Caco-2 (cell line): ENCODE measurements at regions not wholly inside any gene's neighbourhood (a gene's known extent, or its start where the extent isn't known, plus 50 kb on each side); places are given as distances from the start of the nearest gene placed in this dataset.

ENCODE experiments used
- BruUV-seq: library from RNA; stranded (reverse); fragments of 400-500 nt; replicated peaks from 2 replicates; lab custom pipeline; 2021; lab: Mats Ljungman, UMichigan
- CTCF ChIA-PET: fragments of 300-600 bp; sonication (Branson Sonifier 250); formaldehyde crosslinking; loops from one replicate; lab custom pipeline; 2022; ENCODE audit warnings: antibody characterized with exemption; lab: Charles Lee
- POLR2A ChIA-PET: fragments of 300-600 bp; sonication (Branson Sonifier 250); formaldehyde crosslinking; loops from one replicate; lab custom pipeline; 2022; ENCODE audit warnings: antibody characterized with exemption; lab: Charles Lee
- DNase-seq, 2 experiments: peaks; one replicate each; pipeline versions ENCODE4 v3.0.0 to v3.0.0-alpha.2; 2020 to 2022
- H3K27me3 ChIP-seq: replicated peaks from 2 replicates; pipeline ENCODE4 v1.6.0; 2011; ENCODE audit warnings: low read length; ENCODE audit not compliant: control insufficient read depth, insufficient read depth
- H3K36me3 ChIP-seq: 2 replicates; pipeline ENCODE4 v1.5.1; 2011; ENCODE audit warnings: low read length; ENCODE audit not compliant: control insufficient read depth, insufficient read depth
- H3K4me1 ChIP-seq: fragments of 250-450 bp; sonication (Bioruptor Pico); 2 replicates; pipeline ENCODE4 v1.5.1; 2020; ENCODE audit warnings: mild to moderate bottlenecking
- H3K4me3 ChIP-seq: 2 replicates; pipeline ENCODE4 v1.5.1; 2011; ENCODE audit warnings: low read depth, mild to moderate bottlenecking, control low read depth, low read length
- H3K9me3 ChIP-seq: fragments of 250-450 bp; sonication (Bioruptor Pico); 2 replicates; pipeline ENCODE4 v1.5.1; 2020; ENCODE audit warnings: mild to moderate bottlenecking, moderate library complexity
- H3K27ac Mint-ChIP-seq: one replicate; pipeline ENCODE4 v1.8.0; 2022; ENCODE audit warnings: mixed read lengths; ENCODE audit not compliant: unreplicated experiment
- H3K27me3 Mint-ChIP-seq: one replicate; pipeline ENCODE4 v1.8.0; 2022; ENCODE audit warnings: mixed read lengths; ENCODE audit not compliant: insufficient read depth, unreplicated experiment
- H3K36me3 Mint-ChIP-seq: one replicate; pipeline ENCODE4 v1.8.0; 2022; ENCODE audit warnings: mild to moderate bottlenecking, mixed read lengths; ENCODE audit not compliant: insufficient read depth, unreplicated experiment
- H3K4me1 Mint-ChIP-seq: one replicate; pipeline ENCODE4 v1.8.0; 2022; ENCODE audit warnings: low read depth, mixed read lengths; ENCODE audit not compliant: unreplicated experiment
- H3K4me3 Mint-ChIP-seq: one replicate; pipeline ENCODE4 v1.8.0; 2022; ENCODE audit warnings: mild to moderate bottlenecking, moderate library complexity, mixed read lengths; ENCODE audit not compliant: unreplicated experiment
- H3K9me3 Mint-ChIP-seq: one replicate; pipeline ENCODE4 v1.8.0; 2022; ENCODE audit warnings: mixed read lengths; ENCODE audit not compliant: unreplicated experiment
- CTCF ChIP-seq, 2 experiments: fragments of 200-600 bp in 1 of 2; IDR thresholded peaks; 1 replicate in 1 of 2; 2 replicates in 1 of 2; pipeline versions ENCODE4 v1.5.1 to v1.8.0; 2011 to 2022; ENCODE audit warnings: antibody characterized with exemption in 1 of 2, control low read depth in 1 of 2, inconsistent platforms in 1 of 2, low read depth in 1 of 2, low read length in 1 of 2, mild to moderate bottlenecking in 1 of 2, moderate library complexity in 1 of 2; ENCODE audit not compliant: insufficient read depth in 1 of 2, severe bottlenecking in 1 of 2, unreplicated experiment in 1 of 2
- intact Hi-C: fragments of 100-400 bp; cut with micrococcal nuclease; formaldehyde crosslinking; loops from one replicate; pipeline ENCODE4 v1.10.0; 2022; ENCODE audit not compliant: unreplicated experiment

GRCh38 chr20:61128701-61129269, 123.3 kb upstream of the CDH4 start:
- intact Hi-C loops = no loop called here
- no peaks in the 10 kb centered on the region for H3K27me3 ChIP-seq
- Mint-ChIP-seq H3K4me1 (no peaks in the 10 kb centered on the region), H3K4me3 (no peak overlapping the region), H3K9me3 (peaks cover 11% of the 10 kb centered on the region), H3K36me3 (no peaks in the 10 kb centered on the region), H3K27ac (no peak overlapping the region), H3K27me3 (peaks cover 8% of the 10 kb centered on the region)
- no peak overlapping the region for H3K4me3 ChIP-seq
- no peak for DNase-seq
- ChIA-PET CTCF (no interaction called here), POLR2A (no interaction called here)
- H3K36me3 ChIP-seq = no peaks in the 10 kb centered on the region
- H3K9me3 ChIP-seq = no peaks in the 10 kb centered on the region
- TF ChIP-seq CTCF (IDR thresholded peaks at IDR 0.05; ENCODE audit: insufficient read depth in 1 of 2, low read depth in 1 of 2, low read length in 1 of 2, severe bottlenecking in 1 of 2, unreplicated experiment in 1 of 2) = no peak
- BruUV-seq = no TSS peak
- no peaks in the 10 kb centered on the region for H3K4me1 ChIP-seq

- no peaks in the 10 kb centered on the region for H3K36me3 ChIP-seq
- no peaks in the 10 kb centered on the region for H3K4me1 Mint-ChIP-seq
- H3K27me3 Mint-ChIP-seq = peaks cover 8% of the 10 kb centered on the region
- H3K4me1 ChIP-seq = no peaks in the 10 kb centered on the region
- no peaks in the 10 kb centered on the region for H3K36me3 Mint-ChIP-seq
- intact Hi-C loops = no loop called here
- no TSS peak for BruUV-seq
- no peak for DNase-seq
- no peaks in the 10 kb centered on the region for H3K9me3 ChIP-seq
- no peaks in the 10 kb centered on the region for H3K27me3 ChIP-seq
- no peak for TF ChIP-seq CTCF (IDR thresholded peaks at IDR 0.05; ENCODE audit: insufficient read depth in 1 of 2, low read depth in 1 of 2, low read length in 1 of 2, severe bottlenecking in 1 of 2, unreplicated experiment in 1 of 2)
- CTCF ChIA-PET = no interaction called here
- POLR2A ChIA-PET = no interaction called here
- H3K4me3 ChIP-seq = no peak overlapping the region
- H3K9me3 Mint-ChIP-seq = peaks cover 11% of the 10 kb centered on the region
- no peak overlapping the region for H3K27ac Mint-ChIP-seq
- H3K4me3 Mint-ChIP-seq = no peak overlapping the region
Observed at GRCh38 chr20:61129311-61129710, 122.8 kb upstream of the CDH4 start.

- H3K27me3 Mint-ChIP-seq = peaks cover 8% of the 10 kb centered on the region
- no peak overlapping the region for H3K4me3 ChIP-seq
- no peak for TF ChIP-seq CTCF (IDR thresholded peaks at IDR 0.05; ENCODE audit: insufficient read depth in 1 of 2, low read depth in 1 of 2, low read length in 1 of 2, severe bottlenecking in 1 of 2, unreplicated experiment in 1 of 2)
- no peak for DNase-seq
- H3K4me1 ChIP-seq = no peaks in the 10 kb centered on the region
- intact Hi-C loops = no loop called here
- POLR2A ChIA-PET = no interaction called here
- H3K4me3 Mint-ChIP-seq = no peak overlapping the region
- CTCF ChIA-PET = no interaction called here
- no peaks in the 10 kb centered on the region for H3K27me3 ChIP-seq
- BruUV-seq = no TSS peak
- no peak overlapping the region for H3K27ac Mint-ChIP-seq
- H3K9me3 ChIP-seq = no peaks in the 10 kb centered on the region
- no peaks in the 10 kb centered on the region for H3K4me1 Mint-ChIP-seq
- no peaks in the 10 kb centered on the region for H3K36me3 Mint-ChIP-seq
- peaks cover 11% of the 10 kb centered on the region for H3K9me3 Mint-ChIP-seq
- H3K36me3 ChIP-seq = no peaks in the 10 kb centered on the region
Observed at GRCh38 chr20:61130156-61130555, 121.9 kb upstream of the CDH4 start.
